GM13976 (cell line): ENCODE measurements at regions not wholly inside any gene's neighbourhood (a gene's known extent, or its start where the extent isn't known, plus 50 kb on each side); places are given as distances from the start of the nearest gene placed in this dataset.

Experiments
- DNase-seq: peaks from one replicate; pipeline ENCODE4 v3.0.0; 2012; ENCODE audit warnings: low spot score
- in situ Hi-C: fragments of 300-500 bp; cut with MboI; formaldehyde crosslinking; loops from one replicate; pipeline ENCODE4 v1.12.0; 2022; ENCODE audit warnings: low sequenced_read_pairs, mixed read lengths, inconsistent platforms; ENCODE audit not compliant: unreplicated experiment
- TF ChIP-seq, protein P1 (sequence below): IDR thresholded peaks from 2 replicates; pipeline ENCODE4 v1.5.1; 2012; ENCODE audit warnings: borderline replicate concordance, mild to moderate bottlenecking; ENCODE audit not compliant: insufficient read depth; ENCODE audit errors: extremely low read depth, missing control alignments, control extremely low read depth

DNA sequence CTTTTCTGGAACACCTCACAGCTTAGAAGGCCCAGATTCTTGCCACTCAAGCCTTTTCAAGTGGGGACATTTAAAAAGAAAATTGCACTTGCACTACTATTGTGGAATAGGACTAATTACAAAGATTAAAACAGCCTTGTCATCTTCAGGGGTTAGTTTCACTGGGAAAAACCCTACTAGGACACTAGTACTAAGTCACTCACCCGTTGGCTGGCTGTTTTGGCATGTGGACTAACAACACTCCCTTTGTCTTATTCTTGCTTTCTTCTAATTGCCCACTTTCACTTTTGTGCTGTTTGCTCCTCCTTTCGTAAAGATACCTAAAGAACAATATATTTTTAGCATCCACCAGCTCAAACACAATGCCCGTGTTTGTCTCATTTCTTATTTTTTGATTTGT lies 200.9 kb upstream of the MID1 start:
- in situ Hi-C loops, result no loop called here
- TF ChIP-seq, protein P1, sequence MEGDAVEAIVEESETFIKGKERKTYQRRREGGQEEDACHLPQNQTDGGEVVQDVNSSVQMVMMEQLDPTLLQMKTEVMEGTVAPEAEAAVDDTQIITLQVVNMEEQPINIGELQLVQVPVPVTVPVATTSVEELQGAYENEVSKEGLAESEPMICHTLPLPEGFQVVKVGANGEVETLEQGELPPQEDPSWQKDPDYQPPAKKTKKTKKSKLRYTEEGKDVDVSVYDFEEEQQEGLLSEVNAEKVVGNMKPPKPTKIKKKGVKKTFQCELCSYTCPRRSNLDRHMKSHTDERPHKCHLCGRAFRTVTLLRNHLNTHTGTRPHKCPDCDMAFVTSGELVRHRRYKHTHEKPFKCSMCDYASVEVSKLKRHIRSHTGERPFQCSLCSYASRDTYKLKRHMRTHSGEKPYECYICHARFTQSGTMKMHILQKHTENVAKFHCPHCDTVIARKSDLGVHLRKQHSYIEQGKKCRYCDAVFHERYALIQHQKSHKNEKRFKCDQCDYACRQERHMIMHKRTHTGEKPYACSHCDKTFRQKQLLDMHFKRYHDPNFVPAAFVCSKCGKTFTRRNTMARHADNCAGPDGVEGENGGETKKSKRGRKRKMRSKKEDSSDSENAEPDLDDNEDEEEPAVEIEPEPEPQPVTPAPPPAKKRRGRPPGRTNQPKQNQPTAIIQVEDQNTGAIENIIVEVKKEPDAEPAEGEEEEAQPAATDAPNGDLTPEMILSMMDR, result no peak
- DNase-seq, result no peak

DNA sequence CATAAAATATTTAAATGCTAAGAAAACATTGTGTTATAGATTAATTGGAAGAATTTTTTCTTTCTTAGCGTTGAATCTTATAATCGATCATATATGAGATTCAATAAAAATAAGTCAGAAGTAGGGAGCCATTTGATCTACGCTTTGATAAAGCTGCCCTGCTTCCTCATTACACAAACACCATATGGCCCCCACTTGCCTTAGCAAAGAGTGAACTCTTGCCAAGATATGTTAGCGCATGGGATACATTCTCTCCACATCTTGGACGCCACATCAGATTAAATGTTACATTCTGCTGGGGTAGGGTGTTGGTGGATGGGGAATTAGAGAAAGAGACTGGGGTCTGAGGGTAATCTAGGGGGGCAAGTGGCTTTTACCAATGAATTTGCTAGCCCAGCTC lies 207.7 kb upstream of the MID1 start:
- in situ Hi-C loops, result no loop called here
- TF ChIP-seq, protein P1, result no peak
- DNase-seq, result no peak

DNA sequence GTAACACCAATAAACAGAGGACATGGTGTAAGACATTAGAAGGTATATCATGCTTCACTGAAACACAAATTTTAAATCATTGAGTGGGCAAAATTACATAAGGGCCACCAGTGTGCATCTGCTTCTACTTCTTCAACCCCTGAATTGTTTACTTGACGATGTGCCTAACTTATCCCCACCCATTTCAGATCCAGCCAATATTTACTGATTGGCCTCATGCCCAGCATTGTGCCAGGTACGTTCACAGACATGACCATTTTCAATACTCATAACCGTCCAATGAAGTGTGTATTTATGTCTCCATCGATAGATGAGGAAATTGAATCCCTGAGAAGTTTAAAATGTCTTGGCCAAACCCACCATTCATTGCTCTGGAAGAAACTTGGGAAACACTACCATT lies 208.3 kb upstream of the MID1 start:
- DNase-seq, result no peak
- in situ Hi-C loops, result no loop called here
- TF ChIP-seq, protein P1, result no peak

DNA sequence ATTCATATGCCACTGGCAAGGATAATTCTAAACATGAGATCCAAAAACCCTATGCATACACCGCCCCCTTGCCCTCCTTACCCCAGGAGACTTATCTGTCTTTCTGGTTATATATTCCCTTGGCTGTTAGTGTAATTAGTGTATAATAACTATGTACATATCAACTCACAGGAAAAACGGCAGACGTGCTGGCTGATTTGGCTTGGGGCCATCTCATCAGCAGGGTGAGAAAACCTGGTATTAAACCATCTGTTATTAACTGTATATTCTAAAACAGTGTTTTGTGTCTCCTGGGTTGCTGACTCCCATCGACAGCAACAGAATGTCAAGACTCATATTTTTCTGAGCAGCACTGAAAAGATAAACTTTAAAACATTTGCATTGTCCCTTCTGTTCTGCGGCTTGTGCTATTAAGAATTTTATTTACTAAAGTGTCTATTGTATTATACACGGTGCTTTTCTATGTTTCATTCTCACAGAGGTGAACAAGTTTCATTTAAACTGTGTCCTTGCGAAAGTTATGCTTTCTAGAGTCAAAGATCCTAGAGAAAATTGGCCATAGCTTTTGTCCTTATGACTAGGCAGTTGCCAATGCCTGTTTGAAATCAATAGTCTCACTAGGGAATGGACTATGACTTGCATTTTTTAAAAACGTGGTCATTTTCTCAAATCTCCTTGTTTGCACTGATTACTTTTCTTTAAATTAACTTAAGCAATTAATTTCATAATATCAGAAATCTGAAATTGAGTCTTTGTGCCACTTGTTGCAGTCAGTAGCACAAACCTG lies 211.5 kb upstream of the MID1 start:
- in situ Hi-C loops, result no loop called here
- DNase-seq, result no peak
- TF ChIP-seq, protein P1, result no peak

DNA sequence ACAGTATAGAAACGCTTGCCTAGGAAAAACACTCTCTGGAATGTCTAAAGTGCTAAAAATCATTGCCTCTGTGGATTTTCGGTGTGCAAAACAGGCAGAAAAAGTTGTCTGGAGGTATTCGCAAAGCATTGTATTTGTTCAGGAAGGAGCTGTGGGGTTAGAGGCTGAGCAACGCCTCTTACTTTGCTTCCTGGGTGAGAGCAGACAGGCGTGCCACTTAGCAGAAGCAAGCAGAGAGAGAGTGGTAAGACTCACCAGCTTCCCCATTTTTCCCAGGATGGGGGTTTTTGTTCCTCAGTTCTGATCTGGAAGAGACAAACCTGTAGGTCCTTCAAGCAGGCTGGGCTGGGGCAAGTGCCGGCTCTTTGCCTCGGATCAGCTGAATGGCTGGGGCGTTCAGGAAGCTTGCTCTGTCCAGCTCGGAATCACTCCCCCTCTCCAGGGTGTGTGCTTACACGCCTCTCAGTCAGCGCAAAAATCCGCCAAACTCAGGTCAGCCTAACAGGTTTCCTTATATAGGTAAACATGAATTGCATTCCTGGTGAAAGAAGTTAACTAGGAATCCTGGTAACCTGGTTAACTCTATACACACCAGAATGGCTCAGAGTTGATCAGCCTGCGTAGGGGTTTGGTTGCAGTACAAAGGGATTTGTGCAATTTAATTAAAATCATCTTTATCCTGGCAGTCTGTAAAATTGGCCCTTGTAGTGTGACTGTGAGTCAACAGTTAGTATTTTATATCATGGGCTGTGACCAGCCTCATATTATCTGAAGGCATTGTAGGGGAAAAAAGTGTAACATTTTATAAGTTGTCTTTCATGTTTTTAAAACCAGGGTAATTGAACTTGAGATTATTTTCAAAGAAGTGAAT lies 213.1 kb upstream of the MID1 start:
- TF ChIP-seq, protein P1, result no peak
- in situ Hi-C loops, result no loop called here
- no peak for DNase-seq

DNA sequence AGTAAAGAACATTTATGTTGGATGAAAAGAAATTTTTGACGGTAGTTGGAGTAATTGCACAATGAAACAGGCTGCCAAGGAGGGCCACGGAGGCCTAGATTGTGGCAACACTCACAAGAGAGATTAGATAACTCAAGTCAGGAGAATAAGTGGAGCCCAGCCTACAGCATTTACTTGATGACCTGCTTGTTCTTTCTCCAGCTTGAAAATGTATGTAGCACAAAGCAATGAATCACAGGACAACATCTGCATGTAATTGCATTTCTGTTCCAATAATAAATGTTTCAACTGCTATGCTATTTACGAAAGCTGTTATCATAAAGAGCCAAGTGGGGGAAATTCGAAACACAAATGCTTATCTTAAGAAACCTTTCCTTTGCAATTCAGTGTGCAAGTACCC lies 221.2 kb upstream of the MID1 start:
- TF ChIP-seq, protein P1, result no peak
- no peak for DNase-seq
- in situ Hi-C loops, result no loop called here
